Brain pericyte (primary cell): ENCODE measurements at regions not wholly inside any gene's neighbourhood (a gene's known extent, or its start where the extent isn't known, plus 50 kb on each side); places are given as distances from the start of the nearest gene placed in this dataset.
"Not testable (repeated sequence)": the region's sequence is repeated elsewhere in the genome, so short reads cannot be mapped to it uniquely, and the experiment has no call there.

Experiments
- DNase-seq: peaks from one replicate; pipeline ENCODE4 v3.0.0-alpha.2; 2012; ENCODE audit warnings: low read depth, low spot score

GRCh38 chr6:165167861-165168260 is 141.5 kb downstream of the C6orf118 start:
- no peak for DNase-seq

GRCh38 chr6:165167311-165167710 is 142.1 kb downstream of the C6orf118 start:
- no peak for DNase-seq

GRCh38 chr6:165163519-165163918 is 145.9 kb downstream of the C6orf118 start:
- no peak for DNase-seq

GRCh38 chr6:165159460-165159859 is 149.9 kb downstream of the C6orf118 start:
- no peak for DNase-seq

GRCh38 chr6:165146456-165146855 is 162.9 kb downstream of the C6orf118 start:
- DNase-seq = no peak

- DNase-seq = no peak
Observed at GRCh38 chr6:165135889-165136288, 173.5 kb downstream of the C6orf118 start.

- DNase-seq = no peak
Observed at GRCh38 chr6:165129086-165129485, 180.3 kb downstream of the C6orf118 start.

GRCh38 chr6:165127743-165128142 is 181.7 kb downstream of the C6orf118 start:
- DNase-seq = not testable (repeated sequence)

- not testable (repeated sequence) for DNase-seq
Observed at GRCh38 chr6:165124681-165125080, 184.7 kb downstream of the C6orf118 start.

GRCh38 chr6:165119231-165120020 is 190.0 kb downstream of the C6orf118 start:
- no peak for DNase-seq

- DNase-seq = no peak
Observed at GRCh38 chr6:165118736-165119135, 190.7 kb downstream of the C6orf118 start.

- no peak for DNase-seq
Observed at GRCh38 chr6:165117806-165118205, 191.6 kb downstream of the C6orf118 start.

- DNase-seq = no peak
Observed at GRCh38 chr6:165117121-165117520, 192.3 kb downstream of the C6orf118 start.

- no peak for DNase-seq
Observed at GRCh38 chr6:165110860-165111259, 198.5 kb downstream of the C6orf118 start.

- no peak for DNase-seq
Observed at GRCh38 chr6:165109011-165109410, 200.4 kb downstream of the C6orf118 start.

- no peak for DNase-seq
Observed at GRCh38 chr6:165106261-165106660, 203.1 kb downstream of the C6orf118 start.

GRCh38 chr6:165098165-165098564 is 211.2 kb downstream of the C6orf118 start:
- no peak for DNase-seq

GRCh38 chr6:165096868-165097267 is 212.5 kb downstream of the C6orf118 start:
- DNase-seq = no peak

- no peak for DNase-seq
Observed at GRCh38 chr6:165096209-165096608, 213.2 kb downstream of the C6orf118 start.

- DNase-seq = no peak
Observed at GRCh38 chr6:165092881-165093595, 216.4 kb downstream of the C6orf118 start.

GRCh38 chr6:165091121-165091785 is 218.2 kb downstream of the C6orf118 start:
- no peak for DNase-seq

GRCh38 chr6:165090242-165090641 is 219.2 kb downstream of the C6orf118 start:
- no peak for DNase-seq
